ENCODE measurements at regions not wholly inside any gene's neighbourhood (a gene's known extent, or its start where the extent isn't known, plus 50 kb on each side); places are given as distances from the start of the nearest gene placed in this dataset.

DNA sequence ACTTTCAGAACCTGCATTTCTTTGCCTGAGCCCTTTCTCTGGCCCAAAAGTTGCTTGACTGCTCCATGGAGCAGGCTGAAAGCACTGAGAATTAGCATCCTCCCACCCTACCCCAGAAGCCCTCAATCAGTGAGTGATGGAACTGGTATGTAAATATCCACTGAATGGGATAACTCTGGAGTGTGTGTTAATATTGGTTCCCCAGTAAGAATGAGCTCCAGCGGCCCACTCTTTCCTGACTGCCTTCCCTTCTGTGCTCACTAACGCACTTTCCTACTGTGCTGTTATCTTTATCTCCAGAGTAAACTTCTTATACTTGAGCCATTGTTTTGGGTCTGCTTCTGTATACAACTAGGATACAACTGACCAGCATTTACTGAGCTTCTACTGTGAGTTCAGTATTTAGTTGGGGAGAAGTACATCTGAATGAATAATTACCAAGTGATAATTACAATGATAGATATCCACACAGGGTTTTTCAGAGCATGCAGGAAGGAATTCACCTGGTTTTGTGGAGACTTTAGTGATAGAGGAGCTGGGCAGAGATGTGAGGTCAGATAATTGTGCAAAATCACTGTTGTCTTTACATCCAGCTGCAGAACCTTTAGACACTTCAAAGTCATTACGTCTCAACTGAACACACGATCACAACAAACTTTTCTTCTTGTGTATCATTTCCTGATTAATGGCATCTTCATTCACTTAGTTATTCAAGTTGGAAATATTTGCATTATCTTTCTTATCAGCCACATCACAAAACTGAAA, 149.2 kb upstream of the BTG1 start:
- DNase-seq = no peak

DNA sequence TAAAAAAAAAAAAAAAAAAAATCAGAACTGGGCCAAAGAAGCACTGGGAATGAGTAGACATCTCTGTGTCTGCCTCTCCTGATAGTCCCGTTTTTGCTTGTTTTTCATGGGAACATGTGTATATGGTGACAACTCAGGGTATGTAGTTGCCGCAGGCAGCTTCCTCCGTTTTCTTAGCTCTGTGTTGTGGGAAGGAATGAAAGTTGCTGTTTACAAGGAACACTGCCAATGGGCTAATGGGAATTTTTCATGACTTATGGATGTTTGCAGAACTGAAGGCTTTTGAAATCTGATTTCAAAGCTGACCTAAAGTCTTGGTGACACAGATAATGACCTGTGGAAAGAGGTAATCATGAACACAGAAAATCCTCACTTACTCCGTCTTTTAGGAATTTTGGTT, 146.4 kb upstream of the BTG1 start:
- DNase-seq = no peak

DNA sequence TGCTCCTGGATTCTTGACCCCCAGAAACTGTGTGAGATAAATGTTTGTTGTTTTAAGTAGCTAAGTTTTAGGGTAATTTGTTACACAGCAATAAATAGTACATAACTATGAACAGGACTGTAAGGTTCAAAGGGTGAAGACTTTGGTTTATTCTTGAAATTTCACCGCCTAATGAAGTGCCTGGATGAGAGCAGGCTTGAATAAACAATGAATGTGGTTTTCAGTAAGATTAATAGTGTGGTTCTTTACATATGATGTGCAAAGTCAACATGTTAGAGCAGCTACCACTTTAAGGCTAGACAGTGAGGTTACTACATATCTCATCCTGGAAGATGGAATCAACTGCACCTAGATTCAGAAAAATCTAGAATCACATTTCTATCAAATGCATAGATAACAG, 145.2 kb upstream of the BTG1 start:
- no peak for DNase-seq

GRCh38 chr12:92290350-92290695, 144.7 kb upstream of the BTG1 start:
- DNase-seq = no peak

DNA sequence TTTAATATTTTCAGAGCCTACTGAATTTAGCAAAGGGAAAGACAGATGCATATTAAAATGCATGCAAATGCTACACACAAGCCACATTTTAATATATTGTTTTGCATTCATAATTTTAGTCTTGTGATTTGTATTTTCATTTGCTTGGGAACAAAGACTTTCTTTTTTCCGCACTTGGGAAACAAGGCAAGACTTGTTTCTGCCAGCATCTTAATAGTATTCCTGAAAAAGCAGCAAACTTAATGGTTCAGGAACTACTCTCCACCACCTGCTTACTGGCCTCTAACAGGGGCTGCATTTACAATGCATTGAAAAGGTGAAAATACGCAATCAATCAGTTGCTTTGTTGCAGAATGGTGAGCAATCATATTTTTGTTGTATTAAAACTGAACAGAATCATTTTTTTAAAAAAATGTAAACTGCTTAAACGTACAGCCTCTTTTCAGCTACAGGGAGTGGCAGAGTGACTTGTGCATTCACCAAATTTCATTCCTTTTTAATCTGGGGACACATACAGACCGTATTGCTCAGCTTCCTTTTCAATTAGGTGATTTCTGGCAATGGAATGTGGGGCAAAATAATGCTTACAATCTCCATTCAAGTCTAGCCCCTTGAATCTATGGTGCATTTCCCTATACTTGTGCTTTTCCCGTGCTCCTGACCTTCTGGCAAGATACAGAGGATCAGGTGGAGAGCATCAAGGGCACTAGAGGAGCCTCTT, 144.1 kb upstream of the BTG1 start:
- DNase-seq = peak; percentile 70

GRCh38 chr12:92288561-92288960, 142.9 kb upstream of the BTG1 start:
- peak; percentile 71 for DNase-seq

- DNase-seq = no peak
Measured at GRCh38 chr12:92278378-92278828, 132.8 kb upstream of the BTG1 start.

GRCh38 chr12:92277795-92278194, 132.1 kb upstream of the BTG1 start:
- DNase-seq = no peak

- DNase-seq = no peak
Measured at GRCh38 chr12:92276276-92276675, 130.6 kb upstream of the BTG1 start.

DNA sequence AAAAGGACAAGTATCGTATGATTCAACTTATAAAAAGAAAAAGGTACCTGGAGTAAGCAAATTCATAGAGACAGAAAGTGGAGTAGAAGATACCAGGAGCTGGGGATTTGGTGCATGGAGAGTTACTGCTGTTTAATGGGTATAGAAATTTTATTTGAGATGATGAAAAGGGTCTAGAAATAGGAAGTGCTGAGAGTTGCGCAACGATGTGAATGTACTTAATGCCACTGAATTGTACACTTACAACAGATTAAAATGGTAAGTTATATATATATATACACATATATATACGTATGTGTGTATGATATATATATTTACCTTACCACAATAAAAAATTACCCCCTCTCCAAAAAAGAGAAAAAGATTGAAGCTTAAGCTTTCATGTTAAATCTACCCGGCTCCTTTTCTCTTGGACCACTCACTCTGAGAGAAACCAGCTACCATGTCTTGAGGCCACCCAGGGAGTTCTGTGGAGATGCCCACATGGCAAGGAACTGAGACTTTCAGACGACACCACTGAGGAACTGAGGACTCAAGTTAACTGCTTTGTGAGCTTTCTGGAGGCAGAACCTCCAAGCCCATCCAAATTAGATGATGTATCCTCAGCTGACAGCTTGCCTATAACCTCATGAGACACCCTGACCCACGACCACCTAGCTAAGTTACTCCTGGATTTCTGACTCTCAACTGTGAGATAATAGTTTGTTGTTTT, 130.0 kb upstream of the BTG1 start:
- no peak for DNase-seq

GRCh38 chr12:92273076-92273475, 127.4 kb upstream of the BTG1 start:
- DNase-seq = no peak

DNA sequence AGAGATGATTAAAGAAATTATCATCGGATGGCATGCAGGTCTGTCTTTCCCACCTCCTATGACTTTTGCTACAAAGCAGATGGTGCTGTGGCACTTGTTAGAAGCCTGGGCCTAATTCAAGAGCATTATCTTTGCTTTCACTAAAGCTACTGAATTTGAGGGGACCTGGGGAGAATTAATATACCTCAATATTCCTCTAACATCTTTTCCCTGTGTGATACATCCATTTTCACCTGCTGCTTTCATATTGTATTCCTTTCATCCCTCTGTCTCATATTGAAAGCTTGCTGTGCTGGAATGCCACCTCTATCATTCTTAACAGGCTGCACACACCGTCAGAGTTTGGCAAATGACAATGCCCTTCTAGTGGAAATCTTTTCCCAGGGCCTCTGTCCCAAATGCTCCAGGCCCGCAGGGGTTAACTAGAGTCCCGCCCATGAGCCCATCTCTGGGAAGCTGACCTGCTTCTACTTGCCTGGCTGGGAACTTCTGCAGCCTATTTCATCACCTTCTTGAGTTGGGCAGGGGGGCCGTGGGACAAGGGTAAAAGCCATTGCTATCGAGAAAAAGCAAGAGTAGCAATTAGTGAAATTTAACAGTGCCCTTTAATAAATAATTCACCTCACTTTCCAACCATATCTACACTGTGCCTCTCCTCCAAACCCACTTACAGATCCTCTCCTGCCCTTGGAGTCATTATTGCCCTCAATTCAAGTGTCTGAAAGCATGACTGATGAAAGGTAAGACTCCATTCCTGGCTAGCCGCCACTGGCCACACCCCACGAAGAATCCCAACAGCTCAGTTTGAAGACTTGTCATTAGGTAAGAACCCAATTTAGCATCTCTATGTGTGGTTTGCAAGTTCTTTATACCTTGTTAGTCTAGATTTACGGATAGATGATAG, 126.7 kb upstream of the BTG1 start:
- DNase-seq = no peak

- no peak for DNase-seq
Measured at GRCh38 chr12:92271341-92271740, 125.7 kb upstream of the BTG1 start.

- no peak for DNase-seq
Measured at GRCh38 chr12:92270521-92270920, 124.9 kb upstream of the BTG1 start.

DNA sequence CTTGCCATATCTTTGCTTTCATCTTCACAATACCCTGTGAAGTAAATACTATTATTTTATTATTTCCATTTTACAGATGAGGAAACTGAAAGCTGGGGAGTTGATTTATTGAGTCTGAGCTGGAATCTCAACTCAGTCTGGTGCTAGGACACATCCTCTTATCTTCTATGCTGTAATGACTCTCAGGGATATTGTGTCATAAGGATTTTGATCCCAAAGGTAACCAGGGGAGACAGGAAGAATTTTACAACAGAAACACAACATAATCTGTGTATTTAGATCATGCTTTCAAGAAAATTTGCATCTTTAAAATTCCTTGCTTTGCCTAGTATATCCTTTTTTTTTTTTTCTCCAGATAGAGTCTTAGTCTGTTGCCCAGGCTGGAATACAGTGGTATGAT, 123.3 kb upstream of the BTG1 start:
- DNase-seq = no peak

DNA sequence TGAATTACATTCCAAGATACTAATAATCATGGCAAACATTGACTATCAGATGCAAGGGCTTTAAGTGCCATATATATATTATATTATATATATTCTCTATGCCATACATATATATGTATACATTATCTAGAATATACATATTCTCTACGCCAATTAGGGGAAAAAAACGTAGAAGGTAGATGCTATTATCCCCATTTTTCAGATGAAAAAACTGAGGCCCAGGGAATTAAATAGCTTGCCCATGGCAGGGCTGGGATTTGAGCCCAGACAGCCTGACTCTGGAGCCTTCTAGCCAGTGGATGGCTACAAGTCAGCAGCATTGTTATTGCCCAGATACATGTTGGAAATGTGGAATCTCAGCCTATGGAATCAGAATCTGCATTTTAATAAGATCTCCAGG, 116.0 kb upstream of the BTG1 start:
- DNase-seq = no peak

- DNase-seq = peak; percentile 21
Measured at GRCh38 chr12:92261071-92261470, 115.4 kb upstream of the BTG1 start.

- no peak for DNase-seq
Measured at GRCh38 chr12:92259696-92260251, 114.1 kb upstream of the BTG1 start.

DNA sequence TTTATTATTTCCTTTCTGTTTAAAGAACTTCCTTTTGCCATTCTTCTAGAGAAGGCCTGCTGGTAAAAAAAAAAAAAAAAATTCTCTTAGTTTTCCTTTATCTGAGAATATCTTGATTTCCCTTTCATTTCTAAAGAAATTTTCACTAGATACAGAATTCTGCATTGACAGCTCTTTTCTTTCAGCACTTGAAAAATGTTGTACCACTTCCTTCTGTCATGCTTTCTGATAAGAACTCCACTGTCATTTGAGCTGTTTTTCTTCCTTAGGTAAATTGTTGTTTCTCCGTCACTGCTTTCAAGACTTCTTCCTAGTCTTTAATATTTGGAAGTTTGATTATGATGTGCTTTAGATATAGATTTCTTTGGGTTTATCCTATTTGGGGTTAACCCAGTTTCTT, 113.6 kb upstream of the BTG1 start:
- DNase-seq = no peak

DNA sequence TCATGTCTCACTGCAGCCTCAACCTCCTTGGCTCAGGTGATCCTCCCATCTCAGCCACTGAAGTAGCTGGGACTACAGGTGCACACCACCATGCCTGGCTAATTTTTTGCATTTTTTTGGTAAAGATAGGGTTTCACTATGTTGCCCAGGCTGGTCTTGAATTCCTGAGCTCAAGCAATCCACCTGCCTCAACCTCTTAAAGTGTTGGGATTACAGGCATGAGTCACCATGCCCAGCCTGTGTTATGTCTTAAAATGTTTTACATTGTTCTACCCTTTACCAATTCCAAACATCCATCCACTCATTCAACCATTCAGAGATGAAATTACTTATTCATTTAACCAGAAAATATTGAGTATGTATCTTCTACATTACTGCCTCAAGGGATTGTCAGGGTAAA, 111.6 kb upstream of the BTG1 start:
- no peak for DNase-seq

DNA sequence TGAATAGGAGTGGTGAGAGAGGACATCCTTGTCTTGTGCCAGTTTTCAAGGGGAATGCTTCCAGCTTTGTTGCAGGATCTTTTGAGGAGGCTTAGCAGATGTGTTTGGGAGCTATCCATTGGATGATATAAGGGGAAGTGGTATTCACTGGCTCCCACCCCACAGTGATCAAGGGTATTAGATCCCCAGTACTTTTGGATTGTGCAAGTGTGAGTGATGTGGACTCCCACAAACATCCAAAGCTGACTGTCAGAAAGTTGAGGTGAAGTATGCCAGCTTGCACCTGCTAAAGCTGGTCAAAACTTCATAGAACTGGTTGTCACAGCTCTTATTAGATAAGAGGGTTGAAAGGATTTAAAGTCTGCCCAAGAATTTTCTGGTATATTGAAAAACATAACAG, 110.1 kb upstream of the BTG1 start:
- no peak for DNase-seq

- DNase-seq = no peak
Measured at GRCh38 chr12:92253301-92253700, 107.7 kb upstream of the BTG1 start.

DNA sequence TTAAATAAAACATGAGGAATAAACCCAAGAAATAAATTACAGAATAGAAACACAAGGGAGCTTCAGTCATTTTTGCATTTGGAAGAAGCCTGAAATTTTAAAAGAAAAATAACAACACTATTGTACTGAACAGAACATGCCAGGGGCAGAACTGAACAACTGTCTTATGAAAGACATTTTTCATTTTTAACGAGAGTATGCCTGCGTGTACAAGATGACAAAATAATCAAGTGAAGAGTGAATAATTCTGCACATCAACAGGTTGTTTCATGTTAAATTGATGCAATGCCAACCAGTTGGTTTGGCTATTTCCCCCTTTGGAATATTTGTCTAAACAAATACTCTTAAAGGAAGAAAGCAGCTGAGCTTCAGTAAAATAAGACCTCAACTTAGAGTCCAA, 103.3 kb upstream of the BTG1 start:
- DNase-seq = no peak
